ENCODE measurements at regions not wholly inside any gene's neighbourhood (a gene's known extent, or its start where the extent isn't known, plus 50 kb on each side); places are given as distances from the start of the nearest gene placed in this dataset.

DNA sequence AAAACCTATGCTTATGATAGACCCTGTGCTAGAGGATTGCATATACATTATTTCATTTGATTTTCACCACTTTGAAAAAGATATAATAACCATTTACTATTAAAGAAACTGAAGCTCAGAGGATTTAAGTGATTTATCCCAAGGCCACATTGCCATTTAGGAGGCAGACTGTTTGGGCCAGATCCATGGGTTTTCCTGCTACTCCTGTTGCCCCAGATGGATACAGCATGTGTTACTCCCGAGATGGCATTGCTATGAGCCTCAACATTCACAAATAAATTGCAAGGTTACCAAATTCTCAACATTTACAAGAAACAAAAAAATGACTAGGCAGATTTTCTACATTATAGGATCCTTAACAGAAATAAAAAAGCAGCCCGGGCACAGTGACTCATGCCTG, 322.1 kb upstream of the SOX9 start:
- no peak for TF ChIP-seq YY1 (IDR thresholded peaks at IDR 0.05; ENCODE audit: low read depth)
- TF ChIP-seq RAD21 (IDR thresholded peaks at IDR 0.05; ENCODE audit: low read depth), result no peak
- no peak for TF ChIP-seq NFIC (IDR thresholded peaks at IDR 0.05)
- TF ChIP-seq CEBPB (IDR thresholded peaks at IDR 0.05), result no peak
- TF ChIP-seq FOXM1 (IDR thresholded peaks at IDR 0.05; ENCODE audit: borderline replicate concordance, low read depth), result no peak
- TF ChIP-seq EP300 (IDR thresholded peaks at IDR 0.05; ENCODE audit: borderline replicate concordance), result no peak
- no peak for TF ChIP-seq REST (IDR thresholded peaks at IDR 0.05; ENCODE audit: low read depth)
- TF ChIP-seq TCF12 (IDR thresholded peaks at IDR 0.05; ENCODE audit: low read depth), result no peak
- TF ChIP-seq, protein P1, sequence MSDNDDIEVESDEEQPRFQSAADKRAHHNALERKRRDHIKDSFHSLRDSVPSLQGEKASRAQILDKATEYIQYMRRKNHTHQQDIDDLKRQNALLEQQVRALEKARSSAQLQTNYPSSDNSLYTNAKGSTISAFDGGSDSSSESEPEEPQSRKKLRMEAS (IDR thresholded peaks at IDR 0.05), result no peak
- no peak for TF ChIP-seq TAF1 (IDR thresholded peaks at IDR 0.05; ENCODE audit: low read depth)
- no peak for TF ChIP-seq CREB1 (IDR thresholded peaks at IDR 0.05; ENCODE audit: low read depth)
- TF ChIP-seq TEAD4 (IDR thresholded peaks at IDR 0.05), result no peak
- TF ChIP-seq, protein P2, sequence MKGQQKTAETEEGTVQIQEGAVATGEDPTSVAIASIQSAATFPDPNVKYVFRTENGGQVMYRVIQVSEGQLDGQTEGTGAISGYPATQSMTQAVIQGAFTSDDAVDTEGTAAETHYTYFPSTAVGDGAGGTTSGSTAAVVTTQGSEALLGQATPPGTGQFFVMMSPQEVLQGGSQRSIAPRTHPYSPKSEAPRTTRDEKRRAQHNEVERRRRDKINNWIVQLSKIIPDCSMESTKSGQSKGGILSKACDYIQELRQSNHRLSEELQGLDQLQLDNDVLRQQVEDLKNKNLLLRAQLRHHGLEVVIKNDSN (IDR thresholded peaks at IDR 0.05), result no peak
